ENCODE measurements at regions not wholly inside any gene's neighbourhood (a gene's known extent, or its start where the extent isn't known, plus 50 kb on each side); places are given as distances from the start of the nearest gene placed in this dataset.

- no peak overlapping the region for H3K27ac ChIP-seq (ENCODE audit: low read depth, low read length)
- no peak overlapping the region for H2AFZ ChIP-seq (ENCODE audit: low read depth, low read length, severe bottlenecking)
- no peaks in the 10 kb centered on the region for H3K79me2 ChIP-seq (ENCODE audit: insufficient read depth, low read length)
- H3K9me2 ChIP-seq (replicated peaks; ENCODE audit: insufficient read depth, low read length), result no peaks in the 10 kb centered on the region
- TF ChIP-seq CTCF (IDR thresholded peaks at IDR 0.05; ENCODE audit: insufficient read depth, low read length, poor library complexity, severe bottlenecking) (no peak), EZH2phosphoT487 (conservative IDR thresholded peaks at IDR 0.05; ENCODE audit: low read length) (no peak)
- no peak overlapping the region for H3K4me3 ChIP-seq (ENCODE audit: insufficient read depth, low read length, poor library complexity, severe bottlenecking)
- no peak overlapping the region for H3K9ac ChIP-seq (ENCODE audit: low read length)
- H3K4me2 ChIP-seq (ENCODE audit: low read depth, low read length, poor library complexity, severe bottlenecking), result no peak overlapping the region
- no peaks in the 10 kb centered on the region for H3K9me3 ChIP-seq (ENCODE audit: insufficient read depth, low read length)
- H4K20me1 ChIP-seq (ENCODE audit: low read depth, low read length), result no peaks in the 10 kb centered on the region
- no peaks in the 10 kb centered on the region for H3F3A ChIP-seq (ENCODE audit: insufficient read depth)
- no peaks in the 10 kb centered on the region for H3K36me3 ChIP-seq (ENCODE audit: low read length)
- no peaks in the 10 kb centered on the region for H3K27me3 ChIP-seq (ENCODE audit: low read length)
Measured at GRCh38 chr2:204180649-204181048, 244.1 kb downstream of the ICOS start.

GRCh38 chr2:204183608-204184007 lies 247.0 kb downstream of the ICOS start:
- Histone ChIP-seq H3K9me3 (ENCODE audit: insufficient read depth, low read length) (no peaks in the 10 kb centered on the region), H3F3A (ENCODE audit: insufficient read depth) (no peaks in the 10 kb centered on the region), H3K27ac (ENCODE audit: low read depth, low read length) (no peak overlapping the region), H3K27me3 (ENCODE audit: low read length) (no peaks in the 10 kb centered on the region), H3K36me3 (ENCODE audit: low read length) (no peaks in the 10 kb centered on the region), H3K9me2 (replicated peaks; ENCODE audit: insufficient read depth, low read length) (no peaks in the 10 kb centered on the region), H4K20me1 (ENCODE audit: low read depth, low read length) (no peaks in the 10 kb centered on the region), H2AFZ (ENCODE audit: low read depth, low read length, severe bottlenecking) (no peak overlapping the region), H3K4me2 (ENCODE audit: low read depth, low read length, poor library complexity, severe bottlenecking) (no peak overlapping the region), H3K9ac (ENCODE audit: low read length) (no peak overlapping the region), H3K79me2 (ENCODE audit: insufficient read depth, low read length) (no peaks in the 10 kb centered on the region), H3K4me3 (ENCODE audit: insufficient read depth, low read length, poor library complexity, severe bottlenecking) (no peak overlapping the region)
- TF ChIP-seq EZH2phosphoT487 (conservative IDR thresholded peaks at IDR 0.05; ENCODE audit: low read length) (no peak), CTCF (IDR thresholded peaks at IDR 0.05; ENCODE audit: insufficient read depth, low read length, poor library complexity, severe bottlenecking) (no peak)

GRCh38 chr2:204184226-204184625 lies 247.7 kb downstream of the ICOS start:
- no peaks in the 10 kb centered on the region for H3F3A ChIP-seq (ENCODE audit: insufficient read depth)
- no peaks in the 10 kb centered on the region for H3K79me2 ChIP-seq (ENCODE audit: insufficient read depth, low read length)
- H3K27me3 ChIP-seq (ENCODE audit: low read length), result no peaks in the 10 kb centered on the region
- no peaks in the 10 kb centered on the region for H3K9me2 ChIP-seq (replicated peaks; ENCODE audit: insufficient read depth, low read length)
- H3K36me3 ChIP-seq (ENCODE audit: low read length), result no peaks in the 10 kb centered on the region
- TF ChIP-seq EZH2phosphoT487 (conservative IDR thresholded peaks at IDR 0.05; ENCODE audit: low read length) (no peak), CTCF (IDR thresholded peaks at IDR 0.05; ENCODE audit: insufficient read depth, low read length, poor library complexity, severe bottlenecking) (no peak)
- H3K9ac ChIP-seq (ENCODE audit: low read length), result no peak overlapping the region
- H2AFZ ChIP-seq (ENCODE audit: low read depth, low read length, severe bottlenecking), result no peak overlapping the region
- no peak overlapping the region for H3K4me2 ChIP-seq (ENCODE audit: low read depth, low read length, poor library complexity, severe bottlenecking)
- no peaks in the 10 kb centered on the region for H3K9me3 ChIP-seq (ENCODE audit: insufficient read depth, low read length)
- no peaks in the 10 kb centered on the region for H4K20me1 ChIP-seq (ENCODE audit: low read depth, low read length)
- no peak overlapping the region for H3K4me3 ChIP-seq (ENCODE audit: insufficient read depth, low read length, poor library complexity, severe bottlenecking)
- no peak overlapping the region for H3K27ac ChIP-seq (ENCODE audit: low read depth, low read length)
